ENCODE measurements at regions not wholly inside any gene's neighbourhood (a gene's known extent, or its start where the extent isn't known, plus 50 kb on each side); places are given as distances from the start of the nearest gene placed in this dataset.

DNA sequence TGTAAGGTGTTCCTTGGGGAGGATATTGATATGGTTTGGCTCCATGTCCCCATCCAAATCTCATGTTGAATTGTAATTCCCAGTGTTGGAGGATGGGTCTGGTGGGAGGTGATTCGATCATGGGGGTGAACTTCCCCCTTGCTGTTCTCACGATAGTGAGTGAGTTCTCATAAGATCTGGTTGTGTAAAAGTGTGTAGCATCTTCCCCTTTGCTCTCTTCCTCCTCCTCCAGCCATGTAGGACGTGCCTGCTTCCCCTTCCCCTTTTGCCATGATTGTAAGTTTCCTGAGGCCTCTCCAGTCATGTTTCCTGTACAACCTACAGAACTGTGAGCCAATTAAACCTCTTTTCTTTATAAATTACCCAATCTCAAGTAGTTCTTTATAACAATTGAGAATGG lies 458.7 kb downstream of the LPIN1 start:
- intact Hi-C loops (cut with micrococcal nuclease): no loop called here
- ATAC-seq (no peak), DNase-seq (no peak)

DNA sequence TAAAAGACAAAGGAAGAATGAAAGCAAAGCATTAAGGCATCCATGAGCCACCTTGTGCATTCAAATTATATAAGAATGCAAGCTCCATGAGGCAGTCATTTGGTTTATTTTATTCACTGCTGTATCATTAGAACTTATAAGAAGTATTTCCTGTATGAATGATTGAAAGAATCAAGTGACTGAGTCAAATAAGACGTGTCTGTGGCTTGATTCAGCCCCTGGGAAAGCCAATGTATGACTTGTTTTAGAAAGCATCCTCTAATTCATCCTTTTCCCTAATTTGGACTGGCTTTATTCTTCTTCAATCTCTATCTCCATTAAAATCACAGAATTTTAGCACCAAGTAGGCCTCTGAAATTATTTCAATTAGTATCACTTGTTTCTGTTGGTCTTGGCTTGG lies 461.1 kb downstream of the LPIN1 start:
- intact Hi-C loops (cut with micrococcal nuclease): no loop called here
- DNase-seq (no peak), ATAC-seq (no peak)

DNA sequence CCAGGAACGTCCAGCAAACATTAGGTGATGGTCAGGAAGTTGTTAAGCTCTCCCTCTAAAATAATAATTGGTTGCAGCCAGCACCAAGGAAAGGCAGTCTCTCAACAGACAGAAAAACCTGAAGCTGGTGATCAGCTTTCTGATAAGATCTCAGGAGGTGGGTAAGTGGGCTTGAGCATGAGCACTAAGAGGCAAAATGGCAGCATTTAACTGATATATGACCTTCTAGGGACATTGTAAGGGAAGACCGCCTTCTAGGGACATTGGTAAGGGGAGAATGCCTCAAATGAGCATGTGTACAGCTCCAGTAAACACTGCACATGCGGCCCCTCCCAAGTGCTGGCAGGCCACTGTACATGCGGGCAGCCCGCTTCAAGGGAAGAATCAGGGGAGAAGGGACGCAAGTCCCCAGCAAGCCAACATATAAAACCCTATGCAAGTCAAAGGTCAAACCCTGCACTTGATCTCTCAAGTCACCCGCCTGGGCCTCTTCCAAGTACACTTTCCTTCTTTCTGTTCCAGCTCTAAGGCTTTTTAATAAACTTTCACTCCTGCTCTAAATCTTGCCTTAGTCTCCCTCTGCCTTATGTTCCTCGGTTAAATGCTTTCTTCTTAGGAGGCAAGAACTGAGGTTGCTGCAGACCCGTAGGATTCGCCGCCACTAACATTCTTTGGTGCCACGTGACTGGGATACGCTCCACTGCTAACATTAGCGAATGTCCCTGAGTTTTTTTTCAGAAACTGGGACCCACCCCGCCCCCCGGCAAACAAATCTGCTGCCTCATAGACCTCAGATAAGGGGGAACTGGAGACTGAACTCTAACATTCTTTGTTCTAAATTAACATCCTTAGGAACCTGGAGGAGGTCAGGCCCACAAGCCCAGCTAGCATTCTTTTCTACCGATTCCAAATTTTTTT lies 463.8 kb downstream of the LPIN1 start:
- ATAC-seq: no peak
- intact Hi-C loops (cut with micrococcal nuclease): no loop called here

DNA sequence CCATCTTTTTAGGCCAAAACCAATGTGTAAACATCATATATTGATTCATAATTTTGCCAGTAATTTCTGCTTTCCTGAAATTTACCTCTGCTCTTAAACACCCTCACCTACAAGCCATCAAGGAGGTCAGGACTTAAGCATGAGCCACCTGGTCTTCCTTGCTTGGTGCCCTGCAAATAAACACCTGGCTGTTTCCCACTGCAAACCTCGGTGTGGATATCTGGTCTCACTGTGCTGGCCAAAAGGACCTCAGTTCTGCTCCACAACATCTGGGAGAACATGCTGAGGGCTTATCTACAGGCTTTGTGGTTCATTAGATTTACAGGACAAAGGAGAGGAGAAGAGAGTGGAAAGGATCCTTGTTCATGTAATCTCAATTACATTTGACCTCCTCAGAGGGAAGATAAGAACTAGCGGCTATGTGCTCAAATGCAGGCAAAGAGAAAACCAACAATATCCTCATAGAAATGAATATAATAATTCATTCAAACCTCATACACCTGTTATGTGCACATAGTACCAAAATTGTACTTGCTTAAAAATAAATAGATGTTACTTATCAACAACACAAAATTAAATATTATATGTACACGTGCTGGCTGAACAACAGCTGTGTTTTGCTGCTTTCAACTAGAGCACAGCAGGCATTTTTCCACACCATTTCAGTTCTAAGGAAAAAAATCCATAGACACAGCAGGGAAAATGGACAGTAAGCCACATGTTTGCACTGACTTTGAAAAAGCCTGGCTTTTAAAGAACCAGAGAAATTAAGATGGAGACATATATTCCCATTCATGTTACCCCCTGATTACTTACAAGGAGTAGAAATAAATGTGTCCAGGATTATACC lies 465.1 kb downstream of the LPIN1 start:
- DNase-seq: no peak
- intact Hi-C loops (cut with micrococcal nuclease): no loop called here
- ATAC-seq: no peak

More for the DNA sequence above, 463.8 kb downstream of the LPIN1 start:
- DNase-seq: no peak

DNA sequence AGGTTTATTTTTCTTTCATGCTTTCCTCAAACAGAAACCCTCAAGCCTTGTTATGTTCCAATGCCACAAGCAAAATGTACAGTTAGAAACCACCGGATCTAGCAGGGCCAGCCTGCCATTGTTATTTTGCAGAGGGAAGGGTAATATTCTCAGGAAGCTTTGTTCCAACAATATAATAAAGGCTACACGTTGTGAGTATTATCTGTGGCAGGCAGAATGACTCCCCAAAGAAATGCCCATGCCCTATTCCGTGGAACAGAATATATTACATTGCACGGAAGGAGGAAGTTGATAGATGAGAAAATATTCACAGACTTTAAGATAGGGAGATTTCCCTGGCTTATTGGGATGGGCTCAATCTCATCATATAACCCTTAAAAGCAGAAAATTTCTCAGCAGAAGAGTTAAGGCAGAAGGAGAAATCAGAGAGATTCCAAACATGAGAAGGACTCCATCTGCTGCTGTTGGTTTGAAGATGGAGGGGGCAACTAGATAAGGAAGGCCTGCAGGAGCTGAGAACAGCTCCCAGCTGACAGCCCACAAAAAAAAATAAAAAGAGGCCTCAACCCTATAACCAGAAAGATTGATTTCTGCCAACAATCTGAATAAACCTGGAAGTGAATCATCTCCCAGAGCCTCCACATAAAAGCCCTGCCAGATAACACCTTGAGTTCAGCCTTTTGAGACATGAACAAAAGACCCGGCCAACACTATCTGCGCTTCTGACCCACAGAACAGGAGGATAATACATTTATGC lies 466.6 kb downstream of the LPIN1 start:
- intact Hi-C loops (cut with micrococcal nuclease): no loop called here
- DNase-seq: no peak
- ATAC-seq: no peak

DNA sequence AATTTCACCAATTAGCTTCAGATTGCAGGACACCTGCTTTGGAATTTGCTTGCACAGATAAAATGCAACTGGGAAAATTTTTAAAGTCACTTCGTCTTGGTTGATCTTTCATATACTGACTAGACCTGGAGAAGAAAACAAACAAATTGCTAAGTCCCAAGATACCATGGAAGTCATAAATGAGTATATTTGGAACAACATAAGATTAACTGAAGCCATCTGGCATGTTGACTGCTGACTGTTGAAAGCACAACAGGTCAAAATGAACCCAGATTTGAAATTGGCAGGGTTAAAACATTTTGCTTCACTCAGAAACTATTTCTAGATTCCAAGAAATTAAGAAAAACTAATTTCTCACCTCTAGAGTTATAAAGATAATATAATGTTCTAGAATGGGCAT lies 470.7 kb downstream of the LPIN1 start:
- no peak for DNase-seq
- ATAC-seq: peak; percentile 32

DNA sequence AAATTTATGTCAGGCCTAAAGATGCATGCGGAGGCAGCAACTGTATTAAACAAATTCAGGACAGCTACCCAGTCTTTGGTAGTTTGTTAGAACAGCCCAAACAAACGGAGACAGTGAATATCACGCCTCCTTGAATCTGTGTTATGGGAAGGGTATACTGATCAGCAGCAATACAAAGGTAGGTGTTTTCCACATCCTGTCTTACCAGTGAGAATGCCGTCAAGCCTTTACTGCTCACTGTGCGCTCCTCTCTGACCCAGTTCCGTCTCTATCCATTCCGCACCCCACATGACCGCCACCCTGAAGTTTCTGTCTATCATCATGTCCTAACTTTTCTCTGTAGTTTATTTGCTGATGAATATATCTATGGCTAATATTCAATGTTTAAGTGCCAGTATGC lies 473.3 kb downstream of the LPIN1 start:
- DNase-seq (no peak), ATAC-seq (no peak)
- intact Hi-C loops (cut with micrococcal nuclease): no loop called here

More for the DNA sequence above, 470.7 kb downstream of the LPIN1 start:
- intact Hi-C loops (cut with micrococcal nuclease): no loop called here

DNA sequence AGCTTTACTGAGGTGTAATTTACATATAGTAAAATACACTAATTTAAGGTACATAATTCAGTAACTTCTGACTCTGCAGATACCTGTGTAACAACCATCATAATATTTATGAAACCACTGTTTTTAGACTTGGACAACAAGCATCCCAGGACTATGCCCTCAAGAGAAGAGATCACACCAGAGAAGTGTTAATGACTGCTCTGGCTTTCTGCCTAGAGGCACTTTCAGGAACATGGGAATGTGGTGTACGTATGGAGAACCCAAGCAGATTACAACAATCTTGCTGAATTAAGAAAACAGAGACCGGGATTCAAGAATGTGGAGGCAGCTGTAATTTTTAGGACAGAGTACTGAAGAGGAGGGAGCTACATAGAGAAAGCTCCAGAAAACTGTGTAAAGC lies 475.2 kb downstream of the LPIN1 start:
- ATAC-seq (peak; percentile 83), DNase-seq (no peak)
- intact Hi-C loops (cut with micrococcal nuclease): no loop called here

DNA sequence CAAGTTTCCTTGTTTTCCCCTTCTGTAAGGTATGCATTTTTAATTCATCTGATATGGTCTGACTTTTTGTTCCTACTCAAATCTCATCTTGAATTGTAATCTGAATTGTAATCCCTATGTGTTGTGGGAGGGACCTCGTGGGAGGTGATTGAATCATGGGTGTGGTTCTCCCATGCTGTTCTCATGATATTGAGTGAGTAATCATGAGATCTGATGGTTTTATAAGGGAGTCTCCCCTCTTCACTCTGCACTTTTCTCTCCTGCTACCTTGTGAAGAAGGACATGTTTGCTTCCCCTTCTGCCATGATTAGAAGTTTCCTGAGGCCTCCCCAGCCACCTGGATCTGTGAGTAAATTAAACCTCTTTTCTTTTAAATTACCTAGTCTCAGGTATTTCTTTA lies 476.1 kb downstream of the LPIN1 start:
- intact Hi-C loops (cut with micrococcal nuclease): no loop called here
- ATAC-seq (no peak), DNase-seq (no peak)

DNA sequence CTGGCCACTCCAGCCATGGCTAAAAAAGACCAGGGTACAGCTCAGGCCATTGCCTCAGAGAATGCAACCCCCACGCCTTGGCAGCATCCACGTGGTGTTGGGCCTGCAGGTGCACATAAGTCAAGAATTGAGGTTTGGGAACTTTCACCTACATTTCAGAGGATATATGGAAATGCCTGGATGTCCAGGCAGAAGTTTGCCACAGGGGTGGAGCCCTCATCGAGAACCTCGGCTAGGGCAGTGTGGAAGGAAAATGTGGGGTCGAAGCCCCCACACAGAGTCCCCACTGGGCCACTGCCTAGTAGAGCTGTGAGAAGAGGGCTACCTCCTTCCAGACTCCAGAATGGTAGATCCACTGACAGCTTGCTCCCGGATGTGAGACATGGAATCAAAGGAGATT lies 477.3 kb downstream of the LPIN1 start:
- ATAC-seq: no peak
- intact Hi-C loops (cut with micrococcal nuclease): no loop called here
- DNase-seq: no peak

DNA sequence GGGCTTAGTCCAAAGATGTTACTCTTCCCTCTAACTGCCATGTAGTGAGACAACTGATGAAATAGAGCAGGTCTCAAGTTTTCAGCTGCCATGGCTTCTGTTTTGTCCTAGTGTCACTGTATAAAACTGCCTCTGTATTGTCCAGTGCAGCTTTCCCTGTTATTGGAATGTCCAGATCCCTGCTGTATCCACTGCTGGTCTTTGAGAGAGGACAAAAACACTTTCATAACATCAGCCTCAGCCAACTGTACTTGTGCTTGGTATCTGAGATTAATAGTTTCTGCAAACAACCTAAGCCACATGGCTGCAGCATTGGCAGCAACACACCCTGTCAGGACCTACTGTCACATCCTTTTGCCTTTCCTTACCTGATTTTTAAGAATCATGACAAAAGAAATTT lies 480.2 kb downstream of the LPIN1 start:
- intact Hi-C loops (cut with micrococcal nuclease): no loop called here
- no peak for DNase-seq
- peak; percentile 84 for ATAC-seq

DNA sequence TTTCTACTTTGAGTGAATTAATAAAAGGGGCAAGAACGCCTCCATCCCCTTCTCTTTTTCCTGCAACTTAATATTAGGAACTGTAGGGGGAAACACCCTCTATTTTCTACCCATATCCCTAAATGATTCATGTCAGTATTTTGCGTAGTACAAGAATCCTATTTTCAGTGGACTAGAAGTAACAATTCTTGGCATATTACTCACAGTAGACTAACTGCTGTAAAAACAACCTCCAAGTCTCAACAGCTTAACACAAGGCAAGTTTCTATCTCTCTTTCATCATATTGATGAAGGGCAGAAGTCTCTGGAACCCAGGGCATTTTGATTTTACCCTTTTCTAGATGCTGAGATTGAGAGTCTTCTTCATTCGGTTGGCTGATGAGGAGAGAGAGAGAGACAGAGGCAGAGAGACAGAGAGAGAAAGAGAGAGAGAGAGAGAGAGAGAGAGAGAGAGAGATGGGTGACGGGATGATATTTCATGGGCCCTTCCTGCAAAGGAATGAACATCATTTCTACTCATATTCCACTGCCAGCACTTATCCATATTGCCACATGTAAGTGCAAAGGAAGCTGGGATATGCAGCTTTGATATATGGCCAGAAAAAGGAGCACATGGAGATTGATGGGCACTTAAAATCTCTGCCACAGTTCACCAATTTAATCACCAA lies 481.6 kb downstream of the LPIN1 start:
- intact Hi-C loops (cut with micrococcal nuclease): no loop called here
- DNase-seq (no peak), ATAC-seq (no peak)

DNA sequence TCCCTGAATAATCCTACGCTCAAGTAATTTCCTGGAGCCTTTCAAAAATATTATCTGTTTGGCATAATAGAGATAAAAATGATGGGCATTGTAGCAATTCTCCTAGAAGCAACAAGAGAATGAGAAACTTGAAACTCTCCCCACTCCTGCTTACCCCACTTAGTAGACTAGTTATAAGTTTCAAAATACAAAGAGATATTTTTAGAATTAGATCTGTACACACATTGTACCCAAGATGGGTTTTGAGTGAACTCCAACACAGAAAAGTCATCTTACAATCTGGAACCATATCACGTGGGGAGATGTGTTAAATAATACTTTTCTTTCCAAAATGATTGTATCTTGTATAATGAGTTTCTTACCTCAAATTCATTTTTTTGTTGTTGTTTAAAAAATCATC lies 484.9 kb downstream of the LPIN1 start:
- ATAC-seq (no peak), DNase-seq (no peak)
- intact Hi-C loops (cut with micrococcal nuclease): no loop called here

DNA sequence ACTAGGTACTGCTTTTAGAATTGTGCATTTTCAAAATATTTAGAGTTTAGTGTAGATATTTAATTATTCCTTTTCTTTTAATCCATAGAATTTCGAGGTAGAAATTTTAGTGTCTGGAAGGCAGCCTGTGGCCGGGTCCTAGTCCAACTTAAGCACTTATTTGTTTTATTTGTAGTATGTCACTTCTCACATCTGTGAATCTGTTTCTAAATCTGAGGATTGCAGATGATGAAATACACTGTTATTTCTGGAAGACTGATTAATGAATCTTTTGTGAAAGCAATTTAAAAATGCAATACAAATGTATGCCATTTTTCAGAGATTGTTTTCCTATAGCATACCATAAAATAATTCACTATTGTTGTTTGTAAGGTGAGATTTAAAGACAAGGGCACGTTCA lies 483.9 kb upstream of the TRIB2 start:
- intact Hi-C loops (cut with micrococcal nuclease): no loop called here
- DNase-seq (no peak), ATAC-seq (no peak)

DNA sequence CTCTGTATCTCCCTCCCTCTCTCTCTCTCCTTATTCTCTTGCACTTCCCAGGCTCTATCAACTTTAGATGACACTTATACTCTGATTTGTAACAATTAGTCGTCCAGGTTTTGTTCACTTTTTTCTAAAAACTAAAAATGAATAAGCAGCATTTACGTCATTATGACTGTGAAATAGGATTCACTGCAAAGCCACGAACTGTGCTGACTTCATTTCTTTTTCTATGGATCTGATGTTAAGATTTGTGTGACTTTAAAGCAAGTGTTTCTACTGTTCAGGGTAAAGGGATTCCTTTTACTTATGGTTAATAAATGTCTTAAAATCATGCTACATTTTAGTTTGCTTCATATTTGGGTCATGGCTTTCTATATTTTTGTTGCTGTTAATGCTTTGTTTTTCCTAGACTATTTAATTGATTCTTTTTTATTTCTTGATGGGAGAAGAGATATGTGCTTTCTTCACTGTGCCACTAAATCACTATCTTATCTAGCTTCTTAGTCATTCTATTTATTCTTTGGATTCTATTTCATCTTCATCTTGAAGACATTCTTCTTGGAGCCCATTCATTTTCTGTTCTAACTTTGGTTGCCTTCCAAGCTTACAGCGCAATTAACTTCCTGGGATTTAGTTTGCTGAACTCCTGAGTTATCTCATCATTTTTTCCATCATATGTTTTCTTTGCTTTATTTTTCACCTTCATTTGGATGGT lies 480.4 kb upstream of the TRIB2 start:
- no peak for DNase-seq
- intact Hi-C loops (cut with micrococcal nuclease): no loop called here
- ATAC-seq: no peak

DNA sequence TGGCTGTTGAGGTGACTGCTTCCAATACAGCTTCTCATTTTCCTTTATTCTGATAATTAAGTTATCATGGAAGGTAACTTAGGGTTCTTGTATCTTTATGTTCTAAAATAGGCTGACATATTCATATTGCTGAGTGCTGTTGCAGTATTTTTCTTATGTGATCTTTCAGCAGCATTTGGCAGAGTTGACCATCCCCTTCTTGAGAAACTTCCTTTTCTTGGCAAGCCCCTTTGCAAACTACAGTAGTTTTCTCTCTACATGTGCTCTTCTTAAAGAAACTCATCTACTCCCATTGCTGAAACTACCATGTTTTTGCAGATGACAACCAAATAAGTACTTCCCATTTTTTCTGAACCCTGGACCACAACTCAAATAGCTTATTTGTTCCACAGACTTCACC lies 476.5 kb upstream of the TRIB2 start:
- DNase-seq (no peak), ATAC-seq (no peak)
- intact Hi-C loops (cut with micrococcal nuclease): no loop called here

DNA sequence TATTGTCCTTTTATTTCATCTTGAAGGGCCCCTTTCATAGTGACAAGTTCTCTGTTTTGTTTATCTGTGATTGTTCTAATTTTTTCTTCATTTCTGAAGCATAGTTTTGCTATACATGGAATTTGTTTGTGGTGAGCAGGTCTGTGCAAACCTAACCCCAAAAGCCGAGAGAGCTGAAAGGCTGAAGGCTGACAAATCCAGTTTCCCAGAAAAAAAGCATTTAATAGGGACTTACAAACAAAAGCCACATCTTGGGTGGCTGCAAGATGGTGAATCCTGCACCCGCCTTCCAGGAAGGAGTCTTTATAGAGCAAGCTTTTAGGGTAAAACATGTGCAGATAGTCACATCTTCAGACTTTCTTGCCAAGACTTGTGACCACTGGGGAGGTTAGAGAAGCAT lies 473.4 kb upstream of the TRIB2 start:
- ATAC-seq (no peak), DNase-seq (no peak)
- intact Hi-C loops (cut with micrococcal nuclease): no loop called here

DNA sequence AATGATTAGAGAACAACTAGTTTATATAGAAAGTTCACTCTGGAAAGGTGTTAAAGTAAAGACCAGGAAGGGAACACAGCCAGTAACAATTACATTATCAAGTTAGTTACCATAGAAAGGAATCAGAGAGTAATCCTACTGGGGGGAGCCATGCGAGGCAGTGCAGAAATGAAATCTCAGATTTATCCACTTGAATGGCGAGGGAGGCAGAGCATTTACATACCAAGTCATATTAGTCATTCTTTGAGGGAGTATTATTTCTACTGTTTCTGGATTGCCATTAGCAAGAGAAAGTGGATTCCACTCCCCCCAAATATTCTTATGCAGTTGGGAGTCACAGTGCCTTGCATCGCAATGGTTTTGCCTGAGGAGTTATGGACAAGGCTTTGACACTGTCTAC lies 472.7 kb upstream of the TRIB2 start:
- no peak for ATAC-seq
- DNase-seq: no peak
- intact Hi-C loops (cut with micrococcal nuclease): no loop called here

DNA sequence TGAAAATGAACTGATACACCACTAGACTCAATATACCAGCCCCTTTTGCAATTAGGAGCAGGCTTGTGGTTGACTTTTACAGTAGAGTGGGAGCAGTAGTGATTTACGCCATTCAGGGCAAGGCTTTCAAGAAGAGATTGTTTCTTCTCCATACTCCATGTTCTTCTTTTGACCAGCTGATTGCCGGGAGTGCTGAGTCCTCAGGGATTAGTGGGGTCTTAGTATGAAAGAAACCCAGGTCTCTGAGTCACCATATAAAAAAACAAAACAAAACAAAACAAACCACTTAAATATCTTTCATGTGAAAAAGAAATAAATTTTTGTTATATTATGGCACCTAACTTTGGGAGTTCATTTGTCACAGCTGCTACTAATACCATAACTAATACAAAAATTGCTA lies 465.6 kb upstream of the TRIB2 start:
- no peak for ATAC-seq
- intact Hi-C loops (cut with micrococcal nuclease): no loop called here
- DNase-seq: no peak

Measured in left ventricle myocardium superior (tissue), 1 donor.